ENCODE measurements at regions not wholly inside any gene's neighbourhood (a gene's known extent, or its start where the extent isn't known, plus 50 kb on each side); places are given as distances from the start of the nearest gene placed in this dataset.

DNA sequence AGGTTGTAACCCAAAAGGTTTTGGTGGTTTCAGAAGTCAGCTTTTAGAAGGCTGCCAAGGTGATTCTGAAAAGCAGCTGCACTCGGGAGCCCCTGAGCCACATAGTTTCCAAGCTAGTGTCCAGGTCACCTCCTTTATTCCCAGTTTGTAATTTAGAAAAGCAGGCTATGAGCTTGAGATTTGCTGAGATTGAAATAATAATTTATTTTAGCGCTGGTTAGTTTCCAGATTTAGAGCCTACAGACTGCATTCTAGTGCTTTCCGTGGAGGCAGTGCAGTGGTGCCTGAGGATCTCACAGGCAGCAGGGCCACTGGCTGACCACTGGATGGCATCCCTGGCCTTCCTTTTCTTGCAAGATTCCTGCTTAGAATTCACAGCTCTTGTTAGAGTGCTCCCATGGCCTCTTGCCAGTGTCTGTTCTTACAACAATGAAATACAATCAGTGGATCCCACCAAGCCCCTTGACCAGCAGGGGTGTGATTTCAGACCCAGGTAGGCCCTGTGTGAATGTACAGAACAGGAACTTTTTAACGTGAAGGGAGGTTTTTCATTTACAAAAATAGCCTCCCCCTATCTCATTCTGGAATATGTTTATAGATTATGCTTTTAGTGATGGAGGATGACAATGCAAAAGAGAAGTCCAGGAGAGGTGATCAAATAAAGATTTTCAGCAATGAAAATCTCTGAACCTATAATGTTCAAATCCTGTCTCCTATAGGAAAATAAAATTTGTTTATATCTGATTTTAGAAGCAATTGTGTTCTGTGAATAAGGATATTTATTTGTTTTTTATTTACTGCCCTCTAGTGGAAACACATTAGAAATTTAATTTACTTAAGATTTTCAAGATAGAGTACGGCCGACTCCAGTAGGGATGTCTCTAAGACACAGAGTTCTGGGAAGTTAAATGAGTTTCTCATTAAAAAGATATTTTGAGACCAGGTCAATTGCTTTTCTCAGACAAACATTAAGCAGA, 362.1 kb upstream of the STXBP6 start:
- H3K27me3 ChIP-seq (ENCODE audit: insufficient read depth): peaks cover 6% of the 10 kb centered on the region
- 3% methylated on average over 6 of the region's 6 CpGs for WGBS (ENCODE audit: low lambda C conversion rate)
- H3K79me2 ChIP-seq (ENCODE audit: insufficient read depth): no peaks in the 10 kb centered on the region
- no peak overlapping the region; a peak in 1 of 4 replicates for H3K4me3 ChIP-seq (ENCODE audit: low read depth in 2 of 2, low read length in 1 of 2)
- H3K4me2 ChIP-seq: no peak overlapping the region
- H3K27ac ChIP-seq (ENCODE audit: low read depth in 2 of 2, low read length in 1 of 2): no peak overlapping the region
- no peaks in the 10 kb centered on the region for H3K4me1 ChIP-seq (ENCODE audit: control insufficient read depth in 1 of 2, insufficient read depth in 2 of 2, low read depth in 1 of 2, low read length in 1 of 2)
- no peaks in the 10 kb centered on the region for H3F3A ChIP-seq (replicated peaks; ENCODE audit: insufficient read depth)
- no peaks in the 10 kb centered on the region for H3K9me3 ChIP-seq
- H4K20me1 ChIP-seq (ENCODE audit: insufficient read depth): no peaks in the 10 kb centered on the region
- no peak for TF ChIP-seq NRF1 (IDR thresholded peaks at IDR 0.05; ENCODE audit: low read depth, low read length)
- TF ChIP-seq, protein P1, sequence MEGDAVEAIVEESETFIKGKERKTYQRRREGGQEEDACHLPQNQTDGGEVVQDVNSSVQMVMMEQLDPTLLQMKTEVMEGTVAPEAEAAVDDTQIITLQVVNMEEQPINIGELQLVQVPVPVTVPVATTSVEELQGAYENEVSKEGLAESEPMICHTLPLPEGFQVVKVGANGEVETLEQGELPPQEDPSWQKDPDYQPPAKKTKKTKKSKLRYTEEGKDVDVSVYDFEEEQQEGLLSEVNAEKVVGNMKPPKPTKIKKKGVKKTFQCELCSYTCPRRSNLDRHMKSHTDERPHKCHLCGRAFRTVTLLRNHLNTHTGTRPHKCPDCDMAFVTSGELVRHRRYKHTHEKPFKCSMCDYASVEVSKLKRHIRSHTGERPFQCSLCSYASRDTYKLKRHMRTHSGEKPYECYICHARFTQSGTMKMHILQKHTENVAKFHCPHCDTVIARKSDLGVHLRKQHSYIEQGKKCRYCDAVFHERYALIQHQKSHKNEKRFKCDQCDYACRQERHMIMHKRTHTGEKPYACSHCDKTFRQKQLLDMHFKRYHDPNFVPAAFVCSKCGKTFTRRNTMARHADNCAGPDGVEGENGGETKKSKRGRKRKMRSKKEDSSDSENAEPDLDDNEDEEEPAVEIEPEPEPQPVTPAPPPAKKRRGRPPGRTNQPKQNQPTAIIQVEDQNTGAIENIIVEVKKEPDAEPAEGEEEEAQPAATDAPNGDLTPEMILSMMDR (IDR thresholded peaks at IDR 0.05): peak; percentile 54
- H3K9ac ChIP-seq: no peak overlapping the region
- no peak for DNase-seq
- CTCF ChIA-PET: interaction anchor here (0.8 to 4.3 kb wide), 11 partner anchors 10 to 125 kb away, joined by 3 to 37 read pairs (median 3); no protein-coding TSS in a partner anchor
- no peaks in the 10 kb centered on the region for H3K9me2 ChIP-seq
- H2AFZ ChIP-seq (ENCODE audit: low read depth): no peak overlapping the region
- H3K36me3 ChIP-seq (replicated peaks in 1 of 2; ENCODE audit: control insufficient read depth in 1 of 2, insufficient read depth in 2 of 2, low read length in 1 of 2): no peaks in the 10 kb centered on the region
- POLR2A ChIA-PET: no interaction called here

DNA sequence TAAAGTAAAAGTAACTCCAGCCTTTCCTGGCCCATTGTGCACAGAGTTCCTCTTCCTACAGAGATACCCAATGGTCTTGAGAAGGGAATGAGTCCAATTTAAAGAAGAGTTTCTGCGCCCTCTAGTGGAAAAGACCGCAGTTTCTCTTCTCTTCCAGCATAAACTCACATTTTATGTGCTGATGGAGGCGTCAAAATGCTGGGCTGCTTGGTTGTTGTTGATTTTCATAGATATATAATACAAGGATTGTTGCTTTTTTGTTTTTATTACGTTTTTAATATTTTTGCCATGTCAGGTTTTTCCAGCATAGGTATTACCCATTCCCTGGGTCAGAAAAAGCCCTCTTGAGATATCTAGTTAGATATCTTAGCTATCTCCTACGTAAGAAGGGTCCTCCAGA, 356.9 kb upstream of the STXBP6 start:
- Histone ChIP-seq H3K4me3 (ENCODE audit: low read depth in 2 of 2, low read length in 1 of 2) (peak overlapping the region in 1 of 2 experiments; percentile 36; a peak in 1 of 4 replicates), H3F3A (replicated peaks; ENCODE audit: insufficient read depth) (no peaks in the 10 kb centered on the region), H3K79me2 (ENCODE audit: insufficient read depth) (no peaks in the 10 kb centered on the region), H3K9ac (no peak overlapping the region), H3K9me3 (no peaks in the 10 kb centered on the region), H3K4me1 (ENCODE audit: control insufficient read depth in 1 of 2, insufficient read depth in 2 of 2, low read depth in 1 of 2, low read length in 1 of 2) (no peaks in the 10 kb centered on the region), H4K20me1 (ENCODE audit: insufficient read depth) (no peaks in the 10 kb centered on the region), H2AFZ (ENCODE audit: low read depth) (no peak overlapping the region), H3K9me2 (no peaks in the 10 kb centered on the region), H3K27me3 (ENCODE audit: insufficient read depth) (peaks cover 6% of the 10 kb centered on the region), H3K27ac (ENCODE audit: low read depth in 2 of 2, low read length in 1 of 2) (no peak overlapping the region), H3K36me3 (replicated peaks in 1 of 2; ENCODE audit: control insufficient read depth in 1 of 2, insufficient read depth in 2 of 2, low read length in 1 of 2) (no peaks in the 10 kb centered on the region), H3K4me2 (no peak overlapping the region)
- TF ChIP-seq, protein P2, sequence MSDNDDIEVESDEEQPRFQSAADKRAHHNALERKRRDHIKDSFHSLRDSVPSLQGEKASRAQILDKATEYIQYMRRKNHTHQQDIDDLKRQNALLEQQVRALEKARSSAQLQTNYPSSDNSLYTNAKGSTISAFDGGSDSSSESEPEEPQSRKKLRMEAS (IDR thresholded peaks at IDR 0.05; ENCODE audit: low read depth): no peak
- TF ChIP-seq, protein P1 (IDR thresholded peaks at IDR 0.05): peak; percentile 65
- no peak for TF ChIP-seq MEF2A (IDR thresholded peaks at IDR 0.05; ENCODE audit: borderline replicate concordance, low read depth)
- TF ChIP-seq, protein P3, sequence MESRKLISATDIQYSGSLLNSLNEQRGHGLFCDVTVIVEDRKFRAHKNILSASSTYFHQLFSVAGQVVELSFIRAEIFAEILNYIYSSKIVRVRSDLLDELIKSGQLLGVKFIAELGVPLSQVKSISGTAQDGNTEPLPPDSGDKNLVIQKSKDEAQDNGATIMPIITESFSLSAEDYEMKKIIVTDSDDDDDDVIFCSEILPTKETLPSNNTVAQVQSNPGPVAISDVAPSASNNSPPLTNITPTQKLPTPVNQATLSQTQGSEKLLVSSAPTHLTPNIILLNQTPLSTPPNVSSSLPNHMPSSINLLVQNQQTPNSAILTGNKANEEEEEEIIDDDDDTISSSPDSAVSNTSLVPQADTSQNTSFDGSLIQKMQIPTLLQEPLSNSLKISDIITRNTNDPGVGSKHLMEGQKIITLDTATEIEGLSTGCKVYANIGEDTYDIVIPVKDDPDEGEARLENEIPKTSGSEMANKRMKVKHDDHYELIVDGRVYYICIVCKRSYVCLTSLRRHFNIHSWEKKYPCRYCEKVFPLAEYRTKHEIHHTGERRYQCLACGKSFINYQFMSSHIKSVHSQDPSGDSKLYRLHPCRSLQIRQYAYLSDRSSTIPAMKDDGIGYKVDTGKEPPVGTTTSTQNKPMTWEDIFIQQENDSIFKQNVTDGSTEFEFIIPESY (IDR thresholded peaks at IDR 0.05; ENCODE audit: borderline replicate concordance, low read depth): no peak
- no peak for TF ChIP-seq EZH2phosphoT487 (IDR thresholded peaks at IDR 0.05; ENCODE audit: borderline replicate concordance, low read depth)
- peak; percentile 23; the same call in 1 of the 2 replicates for TF ChIP-seq RAD21 (IDR thresholded peaks at IDR 0.05; ENCODE audit: low read length)
- TF ChIP-seq GABPA (IDR thresholded peaks at IDR 0.05; ENCODE audit: low read depth): no peak
- no peak for DNase-seq
- 0% methylated on average over 5 of the region's 5 CpGs for WGBS (ENCODE audit: low lambda C conversion rate)
- CTCF ChIA-PET: interaction anchor here (0.7 to 1.9 kb wide), 4 partner anchors 8 to 76 kb away, joined by 3 to 4 read pairs (median 3); no protein-coding TSS in a partner anchor
- POLR2A ChIA-PET: no interaction called here

Data from SK-N-SH (cell line).